IPS-18a (cell line): ENCODE measurements at regions not wholly inside any gene's neighbourhood (a gene's known extent, or its start where the extent isn't known, plus 50 kb on each side); places are given as distances from the start of the nearest gene placed in this dataset.

Source experiments
- H3K27ac ChIP-seq: one replicate; pipeline ENCODE4 v1.5.1; 2013; ENCODE audit warnings: low read length
- H3K27me3 ChIP-seq: one replicate; pipeline ENCODE4 v1.6.1; 2013; ENCODE audit warnings: mild to moderate bottlenecking, low read length; ENCODE audit not compliant: control insufficient read depth, insufficient read depth
- H3K36me3 ChIP-seq: one replicate; pipeline ENCODE4 v1.6.1; 2013; ENCODE audit warnings: low read depth, low read length; ENCODE audit not compliant: control insufficient read depth
- H3K4me1 ChIP-seq: one replicate; pipeline ENCODE4 v1.6.1; 2013; ENCODE audit warnings: low read depth, low read length; ENCODE audit not compliant: control insufficient read depth
- H3K4me3 ChIP-seq: one replicate; pipeline ENCODE4 v1.5.1; 2013; ENCODE audit warnings: low read length
- H3K9ac ChIP-seq: one replicate; pipeline ENCODE4 v1.6.1; 2013; ENCODE audit warnings: mild to moderate bottlenecking, low read length, moderate library complexity
- H3K9me3 ChIP-seq: one replicate; pipeline ENCODE4 v1.6.1; 2013; ENCODE audit warnings: low read depth, low read length; ENCODE audit not compliant: control insufficient read depth

- Histone ChIP-seq H3K4me1 (no peaks in the 10 kb centered on the region), H3K27me3 (no peaks in the 10 kb centered on the region), H3K4me3 (no peak overlapping the region), H3K9ac (no peak overlapping the region), H3K36me3 (no peaks in the 10 kb centered on the region), H3K9me3 (no peaks in the 10 kb centered on the region), H3K27ac (no peak overlapping the region)
Observed at GRCh38 chr1:70896224-70896623, 151.4 kb downstream of the PTGER3 start.

- Histone ChIP-seq H3K36me3 (no peaks in the 10 kb centered on the region), H3K27ac (no peak overlapping the region), H3K27me3 (no peaks in the 10 kb centered on the region), H3K4me3 (no peak overlapping the region), H3K4me1 (no peaks in the 10 kb centered on the region), H3K9me3 (no peaks in the 10 kb centered on the region), H3K9ac (no peak overlapping the region)
Observed at GRCh38 chr1:70897273-70897672, 150.3 kb downstream of the PTGER3 start.

GRCh38 chr1:70899735-70900134 is 147.9 kb downstream of the PTGER3 start:
- H3K9me3 ChIP-seq = no peaks in the 10 kb centered on the region
- H3K4me1 ChIP-seq = no peaks in the 10 kb centered on the region
- H3K27me3 ChIP-seq = no peaks in the 10 kb centered on the region
- H3K36me3 ChIP-seq = no peaks in the 10 kb centered on the region
- no peak overlapping the region for H3K27ac ChIP-seq
- H3K4me3 ChIP-seq = no peak overlapping the region
- no peak overlapping the region for H3K9ac ChIP-seq

- Histone ChIP-seq H3K9me3 (no peaks in the 10 kb centered on the region), H3K36me3 (no peaks in the 10 kb centered on the region), H3K4me3 (no peak overlapping the region), H3K9ac (no peak overlapping the region), H3K4me1 (no peaks in the 10 kb centered on the region), H3K27ac (no peak overlapping the region), H3K27me3 (no peaks in the 10 kb centered on the region)
Observed at GRCh38 chr1:70902211-70902610, 145.4 kb downstream of the PTGER3 start.

- H3K36me3 ChIP-seq = no peaks in the 10 kb centered on the region
- no peak overlapping the region for H3K4me3 ChIP-seq
- no peak overlapping the region for H3K27ac ChIP-seq
- H3K9ac ChIP-seq = no peak overlapping the region
- no peaks in the 10 kb centered on the region for H3K9me3 ChIP-seq
- no peaks in the 10 kb centered on the region for H3K27me3 ChIP-seq
- H3K4me1 ChIP-seq = no peaks in the 10 kb centered on the region
Observed at GRCh38 chr1:70906800-70907199, 140.8 kb downstream of the PTGER3 start.

- H3K27me3 ChIP-seq = no peaks in the 10 kb centered on the region
- H3K4me3 ChIP-seq = no peak overlapping the region
- no peaks in the 10 kb centered on the region for H3K36me3 ChIP-seq
- no peaks in the 10 kb centered on the region for H3K4me1 ChIP-seq
- no peaks in the 10 kb centered on the region for H3K9me3 ChIP-seq
- H3K27ac ChIP-seq = no peak overlapping the region
- no peak overlapping the region for H3K9ac ChIP-seq
Observed at GRCh38 chr1:70907563-70908310, 139.9 kb downstream of the PTGER3 start.

GRCh38 chr1:70909262-70909822 is 138.3 kb downstream of the PTGER3 start:
- H3K27me3 ChIP-seq = no peaks in the 10 kb centered on the region
- no peak overlapping the region for H3K27ac ChIP-seq
- no peaks in the 10 kb centered on the region for H3K36me3 ChIP-seq
- no peaks in the 10 kb centered on the region for H3K9me3 ChIP-seq
- H3K4me1 ChIP-seq = no peaks in the 10 kb centered on the region
- H3K9ac ChIP-seq = no peak overlapping the region
- H3K4me3 ChIP-seq = no peak overlapping the region

GRCh38 chr1:70910013-70910412 is 137.6 kb downstream of the PTGER3 start:
- Histone ChIP-seq H3K36me3 (no peaks in the 10 kb centered on the region), H3K27ac (no peak overlapping the region), H3K9ac (no peak overlapping the region), H3K4me1 (no peaks in the 10 kb centered on the region), H3K9me3 (no peaks in the 10 kb centered on the region), H3K4me3 (no peak overlapping the region), H3K27me3 (no peaks in the 10 kb centered on the region)

GRCh38 chr1:70911861-70912260 is 135.8 kb downstream of the PTGER3 start:
- no peak overlapping the region for H3K9ac ChIP-seq
- no peaks in the 10 kb centered on the region for H3K4me1 ChIP-seq
- no peaks in the 10 kb centered on the region for H3K36me3 ChIP-seq
- no peak overlapping the region for H3K4me3 ChIP-seq
- no peaks in the 10 kb centered on the region for H3K27me3 ChIP-seq
- H3K27ac ChIP-seq = no peak overlapping the region
- no peaks in the 10 kb centered on the region for H3K9me3 ChIP-seq

GRCh38 chr1:70914224-70914623 is 133.4 kb downstream of the PTGER3 start:
- no peaks in the 10 kb centered on the region for H3K9me3 ChIP-seq
- no peaks in the 10 kb centered on the region for H3K4me1 ChIP-seq
- H3K27me3 ChIP-seq = no peaks in the 10 kb centered on the region
- no peak overlapping the region for H3K4me3 ChIP-seq
- H3K36me3 ChIP-seq = no peaks in the 10 kb centered on the region
- no peak overlapping the region for H3K27ac ChIP-seq
- H3K9ac ChIP-seq = no peak overlapping the region

- H3K4me1 ChIP-seq = no peaks in the 10 kb centered on the region
- no peaks in the 10 kb centered on the region for H3K27me3 ChIP-seq
- H3K27ac ChIP-seq = no peak overlapping the region
- peaks cover 9% of the 10 kb centered on the region for H3K9me3 ChIP-seq
- H3K36me3 ChIP-seq = no peaks in the 10 kb centered on the region
- no peak overlapping the region for H3K9ac ChIP-seq
- H3K4me3 ChIP-seq = no peak overlapping the region
Observed at GRCh38 chr1:70915258-70916033, 132.2 kb downstream of the PTGER3 start.
